ENCODE measurements at regions not wholly inside any gene's neighbourhood (a gene's known extent, or its start where the extent isn't known, plus 50 kb on each side); places are given as distances from the start of the nearest gene placed in this dataset.
"Not testable (repeated sequence)": the region's sequence is repeated elsewhere in the genome, so short reads cannot be mapped to it uniquely, and the experiment has no call there.

- H3K4me3 Mint-ChIP-seq (ENCODE audit: unreplicated experiment) = peak overlapping the region; percentile 79
- H3K36me3 Mint-ChIP-seq (ENCODE audit: unreplicated experiment) = peaks cover 5% of the 10 kb centered on the region
- TF ChIP-seq, protein P1, sequence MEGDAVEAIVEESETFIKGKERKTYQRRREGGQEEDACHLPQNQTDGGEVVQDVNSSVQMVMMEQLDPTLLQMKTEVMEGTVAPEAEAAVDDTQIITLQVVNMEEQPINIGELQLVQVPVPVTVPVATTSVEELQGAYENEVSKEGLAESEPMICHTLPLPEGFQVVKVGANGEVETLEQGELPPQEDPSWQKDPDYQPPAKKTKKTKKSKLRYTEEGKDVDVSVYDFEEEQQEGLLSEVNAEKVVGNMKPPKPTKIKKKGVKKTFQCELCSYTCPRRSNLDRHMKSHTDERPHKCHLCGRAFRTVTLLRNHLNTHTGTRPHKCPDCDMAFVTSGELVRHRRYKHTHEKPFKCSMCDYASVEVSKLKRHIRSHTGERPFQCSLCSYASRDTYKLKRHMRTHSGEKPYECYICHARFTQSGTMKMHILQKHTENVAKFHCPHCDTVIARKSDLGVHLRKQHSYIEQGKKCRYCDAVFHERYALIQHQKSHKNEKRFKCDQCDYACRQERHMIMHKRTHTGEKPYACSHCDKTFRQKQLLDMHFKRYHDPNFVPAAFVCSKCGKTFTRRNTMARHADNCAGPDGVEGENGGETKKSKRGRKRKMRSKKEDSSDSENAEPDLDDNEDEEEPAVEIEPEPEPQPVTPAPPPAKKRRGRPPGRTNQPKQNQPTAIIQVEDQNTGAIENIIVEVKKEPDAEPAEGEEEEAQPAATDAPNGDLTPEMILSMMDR (IDR thresholded peaks at IDR 0.05; ENCODE audit: partially characterized antibody, unreplicated experiment) = no peak
- peaks cover 20% of the 10 kb centered on the region for H3K4me1 Mint-ChIP-seq (ENCODE audit: low read depth, unreplicated experiment)
- peak; percentile 39 for DNase-seq
- H3K27me3 Mint-ChIP-seq (ENCODE audit: unreplicated experiment) = peaks cover 12% of the 10 kb centered on the region
- peaks cover 13% of the 10 kb centered on the region for H3K9me3 Mint-ChIP-seq (ENCODE audit: unreplicated experiment)
- no peak overlapping the region for H3K27ac Mint-ChIP-seq (ENCODE audit: unreplicated experiment)
Observed at GRCh38 chr15:34514251-34514670, 69.2 kb downstream of the GOLGA8B start.

- TF ChIP-seq, protein P1 (IDR thresholded peaks at IDR 0.05; ENCODE audit: partially characterized antibody, unreplicated experiment) = no peak
- no peak for DNase-seq
- peaks cover 5% of the 10 kb centered on the region for H3K36me3 Mint-ChIP-seq (ENCODE audit: unreplicated experiment)
- no peak overlapping the region for H3K27ac Mint-ChIP-seq (ENCODE audit: unreplicated experiment)
- peaks cover 20% of the 10 kb centered on the region for H3K4me1 Mint-ChIP-seq (ENCODE audit: low read depth, unreplicated experiment)
- H3K9me3 Mint-ChIP-seq (ENCODE audit: unreplicated experiment) = peaks cover 13% of the 10 kb centered on the region
- peaks cover 12% of the 10 kb centered on the region for H3K27me3 Mint-ChIP-seq (ENCODE audit: unreplicated experiment)
- H3K4me3 Mint-ChIP-seq (ENCODE audit: unreplicated experiment) = peak overlapping the region; percentile 58
Observed at GRCh38 chr15:34512628-34513027, 70.8 kb downstream of the GOLGA8B start.

DNA sequence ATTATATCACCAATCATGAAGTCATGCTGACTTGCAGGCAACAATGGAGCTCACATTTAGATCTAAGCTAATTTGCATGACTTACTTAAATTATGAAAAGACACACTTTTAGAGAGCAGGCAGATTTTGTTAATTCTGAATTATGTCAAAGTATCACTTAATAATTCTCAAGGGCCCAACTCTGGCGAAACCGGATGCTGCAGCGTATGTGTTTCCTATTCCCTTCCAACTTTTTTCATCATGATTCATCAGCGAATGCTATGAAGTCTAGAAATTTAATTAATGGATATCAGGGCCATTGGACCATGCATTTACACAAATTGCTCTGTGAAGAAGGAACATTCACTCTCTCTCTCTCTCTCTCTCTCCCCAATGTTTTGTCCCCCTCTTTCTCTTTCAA lies 63.5 kb upstream of the GOLGA8A start:
- TF ChIP-seq, protein P1 (IDR thresholded peaks at IDR 0.05; ENCODE audit: partially characterized antibody, unreplicated experiment) = no peak
- peaks cover 3% of the 10 kb centered on the region for H3K9me3 Mint-ChIP-seq (ENCODE audit: unreplicated experiment)
- no peaks in the 10 kb centered on the region for H3K36me3 Mint-ChIP-seq (ENCODE audit: unreplicated experiment)
- no peaks in the 10 kb centered on the region for H3K4me1 Mint-ChIP-seq (ENCODE audit: low read depth, unreplicated experiment)
- no peak overlapping the region for H3K4me3 Mint-ChIP-seq (ENCODE audit: unreplicated experiment)
- no peak for DNase-seq
- H3K27ac Mint-ChIP-seq (ENCODE audit: unreplicated experiment) = no peak overlapping the region
- H3K27me3 Mint-ChIP-seq (ENCODE audit: unreplicated experiment) = peaks cover 7% of the 10 kb centered on the region

- DNase-seq = no peak
- Mint-ChIP-seq H3K36me3 (ENCODE audit: unreplicated experiment) (peaks cover 5% of the 10 kb centered on the region), H3K4me1 (ENCODE audit: low read depth, unreplicated experiment) (no peaks in the 10 kb centered on the region), H3K9me3 (ENCODE audit: unreplicated experiment) (peaks cover 3% of the 10 kb centered on the region), H3K27me3 (ENCODE audit: unreplicated experiment) (peaks cover 15% of the 10 kb centered on the region), H3K27ac (ENCODE audit: unreplicated experiment) (no peak overlapping the region), H3K4me3 (ENCODE audit: unreplicated experiment) (no peak overlapping the region)
- TF ChIP-seq, protein P1 (IDR thresholded peaks at IDR 0.05; ENCODE audit: partially characterized antibody, unreplicated experiment) = no peak
Observed at GRCh38 chr15:34496207-34496995, 58.8 kb upstream of the GOLGA8A start.

- H3K4me1 Mint-ChIP-seq (ENCODE audit: low read depth, unreplicated experiment); H3K27ac Mint-ChIP-seq (ENCODE audit: unreplicated experiment); DNase-seq; H3K9me3 Mint-ChIP-seq (ENCODE audit: unreplicated experiment); H3K4me3 Mint-ChIP-seq (ENCODE audit: unreplicated experiment): not testable (repeated sequence)
- H3K36me3 Mint-ChIP-seq (ENCODE audit: unreplicated experiment) = peaks cover 11% of the 10 kb centered on the region
- H3K27me3 Mint-ChIP-seq (ENCODE audit: unreplicated experiment) = peaks cover 18% of the 10 kb centered on the region
Observed at GRCh38 chr15:34495707-34496106, 58.1 kb upstream of the GOLGA8A start.
